Ishikawa (cell line): ENCODE measurements at regions not wholly inside any gene's neighbourhood (a gene's known extent, or its start where the extent isn't known, plus 50 kb on each side); places are given as distances from the start of the nearest gene placed in this dataset.

Source experiments
- EP300 ChIP-seq: IDR thresholded peaks from 2 replicates; pipeline ENCODE4 v1.6.1; 2012; ENCODE audit warnings: borderline replicate concordance
- MAX ChIP-seq: IDR thresholded peaks from 2 replicates; pipeline ENCODE4 v1.6.1; 2012
- TAF1 ChIP-seq: IDR thresholded peaks from 2 replicates; pipeline ENCODE4 v1.6.1; 2012; ENCODE audit warnings: low read depth, mild to moderate bottlenecking
- TCF12 ChIP-seq: IDR thresholded peaks from 2 replicates; pipeline ENCODE4 v1.6.1; 2012; ENCODE audit warnings: low read depth

- no peak for TF ChIP-seq TAF1
- no peak for TF ChIP-seq EP300
- TF ChIP-seq MAX, result no peak
- TF ChIP-seq TCF12, result no peak
Measured at GRCh38 chr18:51479736-51480135, 282.3 kb upstream of the MEX3C start.
